Epidermal melanocyte (primary cell): ENCODE measurements at regions not wholly inside any gene's neighbourhood (a gene's known extent, or its start where the extent isn't known, plus 50 kb on each side); places are given as distances from the start of the nearest gene placed in this dataset.

Experiments
- DNase-seq: peaks from one replicate; pipeline ENCODE4 v3.0.0; 2011; ENCODE audit warnings: low spot score; ENCODE audit not compliant: insufficient read length

- DNase-seq: no peak
Observed at GRCh38 chr6:50214937-50215336, 165.2 kb upstream of the DEFB112 start.

- DNase-seq: no peak
Observed at GRCh38 chr6:50217841-50218240, 168.1 kb upstream of the DEFB112 start.

GRCh38 chr6:50236164-50236563 lies 186.4 kb upstream of the DEFB112 start:
- DNase-seq: no peak

GRCh38 chr6:50239853-50240252 lies 190.1 kb upstream of the DEFB112 start:
- no peak for DNase-seq

GRCh38 chr6:50240986-50241385 lies 191.3 kb upstream of the DEFB112 start:
- no peak for DNase-seq

GRCh38 chr6:50249493-50249892 lies 199.8 kb upstream of the DEFB112 start:
- no peak for DNase-seq

GRCh38 chr6:50257322-50257721 lies 207.6 kb upstream of the DEFB112 start:
- DNase-seq: no peak

GRCh38 chr6:50259903-50260302 lies 210.2 kb upstream of the DEFB112 start:
- DNase-seq: no peak

GRCh38 chr6:50264995-50265571 lies 215.4 kb upstream of the DEFB112 start:
- DNase-seq: peak; percentile 16

- DNase-seq: no peak
Observed at GRCh38 chr6:50270415-50270814, 220.7 kb upstream of the DEFB112 start.

GRCh38 chr6:50271266-50271665 lies 221.5 kb upstream of the DEFB112 start:
- no peak for DNase-seq

GRCh38 chr6:50271817-50272216 lies 222.1 kb upstream of the DEFB112 start:
- DNase-seq: no peak

- no peak for DNase-seq
Observed at GRCh38 chr6:50272611-50273010, 222.9 kb upstream of the DEFB112 start.

- DNase-seq: no peak
Observed at GRCh38 chr6:50276771-50277261, 227.1 kb upstream of the DEFB112 start.

- DNase-seq: no peak
Observed at GRCh38 chr6:50277774-50278173, 228.0 kb upstream of the DEFB112 start.

GRCh38 chr6:50278663-50279062 lies 228.9 kb upstream of the DEFB112 start:
- no peak for DNase-seq

- DNase-seq: no peak
Observed at GRCh38 chr6:50285735-50286134, 236.0 kb upstream of the DEFB112 start.

- DNase-seq: no peak
Observed at GRCh38 chr6:50288241-50288640, 238.5 kb upstream of the DEFB112 start.

GRCh38 chr6:50288881-50289280 lies 239.2 kb upstream of the DEFB112 start:
- no peak for DNase-seq

GRCh38 chr6:50289366-50289765 lies 239.6 kb upstream of the DEFB112 start:
- DNase-seq: no peak

- no peak for DNase-seq
Observed at GRCh38 chr6:50301307-50301706, 251.6 kb upstream of the DEFB112 start.

- DNase-seq: no peak
Observed at GRCh38 chr6:50305660-50306059, 255.9 kb upstream of the DEFB112 start.

- no peak for DNase-seq
Observed at GRCh38 chr6:50318536-50318935, 268.8 kb upstream of the DEFB112 start.

- DNase-seq: no peak
Observed at GRCh38 chr6:50330347-50330746, 280.6 kb upstream of the DEFB112 start.
